ENCODE measurements at regions not wholly inside any gene's neighbourhood (a gene's known extent, or its start where the extent isn't known, plus 50 kb on each side); places are given as distances from the start of the nearest gene placed in this dataset.
"Not testable (repeated sequence)": the region's sequence is repeated elsewhere in the genome, so short reads cannot be mapped to it uniquely, and the experiment has no call there.

- not testable (repeated sequence) for H3K4me3 Mint-ChIP-seq
Measured at GRCh38 chr20:2227285-2227684, 68.5 kb upstream of the TGM3 start.

GRCh38 chr20:2227861-2228260 is 67.9 kb upstream of the TGM3 start:
- Mint-ChIP-seq H3K4me1 (ENCODE audit: low read depth) (no peaks in the 10 kb centered on the region), H3K27ac (no peak overlapping the region), H3K27me3 (peaks cover 6% of the 10 kb centered on the region)

More at GRCh38 chr20:2227285-2227684, 68.5 kb upstream of the TGM3 start:
- H3K27me3 Mint-ChIP-seq; H3K27ac Mint-ChIP-seq; H3K36me3 Mint-ChIP-seq; H3K4me1 Mint-ChIP-seq (ENCODE audit: low read depth); H3K9me3 Mint-ChIP-seq (ENCODE audit: low read depth): not testable (repeated sequence)

GRCh38 chr20:2228926-2229325 is 66.9 kb upstream of the TGM3 start:
- Mint-ChIP-seq H3K27me3 (peaks cover 6% of the 10 kb centered on the region), H3K36me3 (no peaks in the 10 kb centered on the region), H3K9me3 (ENCODE audit: low read depth) (no peaks in the 10 kb centered on the region), H3K4me3 (no peak overlapping the region), H3K27ac (no peak overlapping the region), H3K4me1 (ENCODE audit: low read depth) (no peaks in the 10 kb centered on the region)

More at GRCh38 chr20:2227861-2228260, 67.9 kb upstream of the TGM3 start:
- no peak overlapping the region for H3K4me3 Mint-ChIP-seq
- no peaks in the 10 kb centered on the region for H3K9me3 Mint-ChIP-seq (ENCODE audit: low read depth)
- H3K36me3 Mint-ChIP-seq: no peaks in the 10 kb centered on the region

GRCh38 chr20:2230726-2231488 is 64.9 kb upstream of the TGM3 start:
- H3K27me3 Mint-ChIP-seq: peaks cover 2% of the 10 kb centered on the region
- no peaks in the 10 kb centered on the region for H3K4me1 Mint-ChIP-seq (ENCODE audit: low read depth)
- H3K9me3 Mint-ChIP-seq (ENCODE audit: low read depth): no peaks in the 10 kb centered on the region
- no peak overlapping the region for H3K27ac Mint-ChIP-seq
- H3K4me3 Mint-ChIP-seq: no peak overlapping the region
- H3K36me3 Mint-ChIP-seq: no peaks in the 10 kb centered on the region

DNA sequence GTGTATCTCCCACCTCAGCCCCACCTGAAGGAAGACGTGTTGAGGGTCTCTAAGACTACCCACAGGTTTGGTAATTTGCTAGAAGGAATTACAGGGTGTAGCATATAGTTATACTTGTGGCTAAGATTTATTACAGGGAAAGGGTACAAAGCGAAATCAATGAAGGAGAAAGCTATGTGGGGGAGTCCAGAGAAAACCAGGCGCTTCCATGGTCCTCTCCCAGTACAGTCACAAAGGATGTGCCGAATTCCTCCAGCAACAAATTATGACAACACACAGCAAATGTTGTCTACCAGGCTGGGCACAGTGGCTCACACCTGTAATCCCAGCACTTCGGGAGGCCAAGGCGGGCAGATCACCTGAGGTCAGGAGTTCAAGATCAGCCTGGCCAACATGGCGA is 64.1 kb upstream of the TGM3 start:
- Mint-ChIP-seq H3K9me3 (ENCODE audit: low read depth) (no peaks in the 10 kb centered on the region), H3K4me3 (no peak overlapping the region), H3K27ac (no peak overlapping the region), H3K27me3 (peaks cover 2% of the 10 kb centered on the region), H3K36me3 (no peaks in the 10 kb centered on the region), H3K4me1 (ENCODE audit: low read depth) (no peaks in the 10 kb centered on the region)

- no peaks in the 10 kb centered on the region for H3K27me3 Mint-ChIP-seq
- no peak overlapping the region for H3K4me3 Mint-ChIP-seq
- H3K27ac Mint-ChIP-seq: no peak overlapping the region
- no peaks in the 10 kb centered on the region for H3K36me3 Mint-ChIP-seq
- H3K4me1 Mint-ChIP-seq (ENCODE audit: low read depth): no peaks in the 10 kb centered on the region
- no peaks in the 10 kb centered on the region for H3K9me3 Mint-ChIP-seq (ENCODE audit: low read depth)
Measured at GRCh38 chr20:2234598-2235191, 61.1 kb upstream of the TGM3 start.

DNA sequence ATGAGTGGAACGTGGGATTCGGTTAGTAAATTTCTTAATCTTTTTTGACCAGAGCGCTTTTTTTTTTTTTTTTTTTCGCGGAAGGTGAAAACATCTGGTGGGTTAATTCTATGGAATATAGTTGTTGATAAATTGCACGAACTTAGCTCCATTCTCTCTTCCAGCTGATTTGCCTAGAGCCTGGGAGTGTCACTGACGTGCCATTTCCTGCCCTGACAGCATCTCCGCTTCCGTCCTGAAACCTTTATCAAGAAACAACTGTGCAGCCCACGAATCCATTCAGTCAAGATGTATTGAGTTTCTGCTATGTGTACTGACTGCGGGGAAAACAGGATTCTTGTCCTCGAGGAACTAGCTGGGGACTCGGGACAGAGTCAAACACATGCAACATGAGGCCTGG is 59.5 kb upstream of the TGM3 start:
- Mint-ChIP-seq H3K36me3 (no peaks in the 10 kb centered on the region), H3K4me1 (ENCODE audit: low read depth) (no peaks in the 10 kb centered on the region), H3K27me3 (no peaks in the 10 kb centered on the region), H3K4me3 (no peak overlapping the region), H3K27ac (no peak overlapping the region), H3K9me3 (ENCODE audit: low read depth) (no peaks in the 10 kb centered on the region)

GRCh38 chr20:2237059-2237458 is 58.7 kb upstream of the TGM3 start:
- H3K9me3 Mint-ChIP-seq (ENCODE audit: low read depth): no peaks in the 10 kb centered on the region
- H3K4me3 Mint-ChIP-seq: no peak overlapping the region
- no peaks in the 10 kb centered on the region for H3K36me3 Mint-ChIP-seq
- H3K27ac Mint-ChIP-seq: no peak overlapping the region
- H3K27me3 Mint-ChIP-seq: no peaks in the 10 kb centered on the region
- H3K4me1 Mint-ChIP-seq (ENCODE audit: low read depth): no peaks in the 10 kb centered on the region

- Mint-ChIP-seq H3K27ac (no peak overlapping the region), H3K4me3 (no peak overlapping the region), H3K27me3 (peaks cover 2% of the 10 kb centered on the region), H3K36me3 (no peaks in the 10 kb centered on the region), H3K9me3 (ENCODE audit: low read depth) (no peaks in the 10 kb centered on the region), H3K4me1 (ENCODE audit: low read depth) (no peaks in the 10 kb centered on the region)
Measured at GRCh38 chr20:2238601-2239000, 57.2 kb upstream of the TGM3 start.

- peaks cover 2% of the 10 kb centered on the region for H3K27me3 Mint-ChIP-seq
- H3K4me1 Mint-ChIP-seq (ENCODE audit: low read depth): no peaks in the 10 kb centered on the region
- no peaks in the 10 kb centered on the region for H3K9me3 Mint-ChIP-seq (ENCODE audit: low read depth)
- no peak overlapping the region for H3K4me3 Mint-ChIP-seq
- no peaks in the 10 kb centered on the region for H3K36me3 Mint-ChIP-seq
- no peak overlapping the region for H3K27ac Mint-ChIP-seq
Measured at GRCh38 chr20:2240835-2241234, 55.0 kb upstream of the TGM3 start.

DNA sequence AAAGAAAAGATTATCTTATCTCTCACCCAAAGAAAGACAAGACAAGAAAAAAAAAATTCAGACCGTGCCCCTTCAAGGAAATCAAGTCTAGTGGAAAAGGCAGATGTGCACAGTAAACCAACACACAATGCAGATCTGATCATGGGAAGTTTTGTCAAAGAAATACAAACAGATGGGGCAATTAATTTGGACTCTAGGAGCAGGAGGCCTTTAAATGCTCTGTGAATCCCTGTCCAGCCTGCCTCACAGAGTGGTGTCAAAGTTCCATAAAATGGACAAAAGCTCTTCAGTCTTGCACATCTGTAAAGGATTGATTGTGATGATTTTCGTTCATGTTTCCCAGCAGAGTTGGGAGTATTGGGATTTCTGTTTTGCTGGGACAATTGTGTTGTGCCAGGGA is 53.1 kb upstream of the TGM3 start:
- peaks cover 6% of the 10 kb centered on the region for H3K27me3 Mint-ChIP-seq
- no peak overlapping the region for H3K4me3 Mint-ChIP-seq
- H3K36me3 Mint-ChIP-seq: no peaks in the 10 kb centered on the region
- H3K9me3 Mint-ChIP-seq (ENCODE audit: low read depth): no peaks in the 10 kb centered on the region
- no peak overlapping the region for H3K27ac Mint-ChIP-seq
- no peaks in the 10 kb centered on the region for H3K4me1 Mint-ChIP-seq (ENCODE audit: low read depth)

GRCh38 chr20:2244523-2244922 is 51.3 kb upstream of the TGM3 start:
- no peaks in the 10 kb centered on the region for H3K9me3 Mint-ChIP-seq (ENCODE audit: low read depth)
- H3K4me1 Mint-ChIP-seq (ENCODE audit: low read depth): no peaks in the 10 kb centered on the region
- no peaks in the 10 kb centered on the region for H3K36me3 Mint-ChIP-seq
- no peak overlapping the region for H3K4me3 Mint-ChIP-seq
- peaks cover 8% of the 10 kb centered on the region for H3K27me3 Mint-ChIP-seq
- H3K27ac Mint-ChIP-seq: no peak overlapping the region

DNA sequence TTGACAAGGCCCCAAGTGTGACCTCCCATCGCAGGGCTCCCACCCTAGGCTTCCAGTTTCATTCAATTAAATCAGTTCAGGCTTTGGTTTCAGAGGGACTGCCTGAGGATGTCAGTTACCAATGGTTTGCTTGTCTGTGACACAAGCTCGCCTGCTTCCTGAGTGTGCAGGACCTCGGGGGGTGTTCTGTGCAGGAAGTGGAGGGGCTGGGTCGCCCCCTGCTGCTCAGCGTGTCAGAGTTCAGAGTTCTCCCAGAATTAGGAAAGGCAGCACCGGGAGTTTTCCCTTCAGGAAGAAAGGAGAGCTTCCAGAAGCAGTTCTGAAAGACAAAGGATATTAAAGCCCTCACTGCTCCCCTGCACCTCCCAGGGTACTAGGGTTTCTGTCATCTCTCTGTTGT is 50.8 kb upstream of the TGM3 start:
- Mint-ChIP-seq H3K4me1 (ENCODE audit: low read depth) (no peaks in the 10 kb centered on the region), H3K36me3 (no peaks in the 10 kb centered on the region), H3K4me3 (no peak overlapping the region), H3K27me3 (peaks cover 8% of the 10 kb centered on the region), H3K27ac (no peak overlapping the region), H3K9me3 (ENCODE audit: low read depth) (no peaks in the 10 kb centered on the region)

- Mint-ChIP-seq H3K4me3 (no peak overlapping the region), H3K36me3 (no peaks in the 10 kb centered on the region), H3K4me1 (ENCODE audit: low read depth) (no peaks in the 10 kb centered on the region), H3K27me3 (peaks cover 11% of the 10 kb centered on the region), H3K27ac (no peak overlapping the region), H3K9me3 (ENCODE audit: low read depth) (no peaks in the 10 kb centered on the region)
Measured at GRCh38 chr20:2245637-2246036, 50.2 kb upstream of the TGM3 start.
